ENCODE measurements at regions not wholly inside any gene's neighbourhood (a gene's known extent, or its start where the extent isn't known, plus 50 kb on each side); places are given as distances from the start of the nearest gene placed in this dataset.

DNA sequence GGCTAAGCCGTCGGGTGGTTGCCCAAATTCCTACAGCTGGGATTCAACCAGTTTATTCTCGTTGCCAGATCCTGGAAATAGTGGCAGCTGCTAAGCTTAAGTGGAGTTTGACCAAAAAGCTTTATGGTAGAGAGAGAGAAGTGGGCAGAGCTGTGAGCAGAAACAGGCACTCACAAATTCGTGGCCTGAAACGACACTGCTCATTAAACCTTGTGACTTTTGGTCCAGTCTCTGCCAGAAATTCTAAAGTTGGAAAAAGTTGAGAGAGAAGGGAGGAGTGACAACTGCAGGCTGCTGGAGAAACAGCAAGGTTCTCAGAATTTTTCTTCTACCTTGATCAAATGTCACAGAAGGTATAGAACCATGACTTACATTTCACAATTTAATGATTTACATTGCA is 131.5 kb downstream of the MTX3 start:
- TF ChIP-seq, protein P1, sequence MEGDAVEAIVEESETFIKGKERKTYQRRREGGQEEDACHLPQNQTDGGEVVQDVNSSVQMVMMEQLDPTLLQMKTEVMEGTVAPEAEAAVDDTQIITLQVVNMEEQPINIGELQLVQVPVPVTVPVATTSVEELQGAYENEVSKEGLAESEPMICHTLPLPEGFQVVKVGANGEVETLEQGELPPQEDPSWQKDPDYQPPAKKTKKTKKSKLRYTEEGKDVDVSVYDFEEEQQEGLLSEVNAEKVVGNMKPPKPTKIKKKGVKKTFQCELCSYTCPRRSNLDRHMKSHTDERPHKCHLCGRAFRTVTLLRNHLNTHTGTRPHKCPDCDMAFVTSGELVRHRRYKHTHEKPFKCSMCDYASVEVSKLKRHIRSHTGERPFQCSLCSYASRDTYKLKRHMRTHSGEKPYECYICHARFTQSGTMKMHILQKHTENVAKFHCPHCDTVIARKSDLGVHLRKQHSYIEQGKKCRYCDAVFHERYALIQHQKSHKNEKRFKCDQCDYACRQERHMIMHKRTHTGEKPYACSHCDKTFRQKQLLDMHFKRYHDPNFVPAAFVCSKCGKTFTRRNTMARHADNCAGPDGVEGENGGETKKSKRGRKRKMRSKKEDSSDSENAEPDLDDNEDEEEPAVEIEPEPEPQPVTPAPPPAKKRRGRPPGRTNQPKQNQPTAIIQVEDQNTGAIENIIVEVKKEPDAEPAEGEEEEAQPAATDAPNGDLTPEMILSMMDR (IDR thresholded peaks at IDR 0.05 in 2 of 3, conservative IDR thresholded peaks at IDR 0.05 in 1 of 3; ENCODE audit: borderline replicate concordance in 1 of 3, insufficient read depth in 1 of 3, low read depth in 2 of 3, low read length in 2 of 3) = no peak
- TF ChIP-seq EZH2 (IDR thresholded peaks at IDR 0.05) = no peak
- TF ChIP-seq, protein P2, sequence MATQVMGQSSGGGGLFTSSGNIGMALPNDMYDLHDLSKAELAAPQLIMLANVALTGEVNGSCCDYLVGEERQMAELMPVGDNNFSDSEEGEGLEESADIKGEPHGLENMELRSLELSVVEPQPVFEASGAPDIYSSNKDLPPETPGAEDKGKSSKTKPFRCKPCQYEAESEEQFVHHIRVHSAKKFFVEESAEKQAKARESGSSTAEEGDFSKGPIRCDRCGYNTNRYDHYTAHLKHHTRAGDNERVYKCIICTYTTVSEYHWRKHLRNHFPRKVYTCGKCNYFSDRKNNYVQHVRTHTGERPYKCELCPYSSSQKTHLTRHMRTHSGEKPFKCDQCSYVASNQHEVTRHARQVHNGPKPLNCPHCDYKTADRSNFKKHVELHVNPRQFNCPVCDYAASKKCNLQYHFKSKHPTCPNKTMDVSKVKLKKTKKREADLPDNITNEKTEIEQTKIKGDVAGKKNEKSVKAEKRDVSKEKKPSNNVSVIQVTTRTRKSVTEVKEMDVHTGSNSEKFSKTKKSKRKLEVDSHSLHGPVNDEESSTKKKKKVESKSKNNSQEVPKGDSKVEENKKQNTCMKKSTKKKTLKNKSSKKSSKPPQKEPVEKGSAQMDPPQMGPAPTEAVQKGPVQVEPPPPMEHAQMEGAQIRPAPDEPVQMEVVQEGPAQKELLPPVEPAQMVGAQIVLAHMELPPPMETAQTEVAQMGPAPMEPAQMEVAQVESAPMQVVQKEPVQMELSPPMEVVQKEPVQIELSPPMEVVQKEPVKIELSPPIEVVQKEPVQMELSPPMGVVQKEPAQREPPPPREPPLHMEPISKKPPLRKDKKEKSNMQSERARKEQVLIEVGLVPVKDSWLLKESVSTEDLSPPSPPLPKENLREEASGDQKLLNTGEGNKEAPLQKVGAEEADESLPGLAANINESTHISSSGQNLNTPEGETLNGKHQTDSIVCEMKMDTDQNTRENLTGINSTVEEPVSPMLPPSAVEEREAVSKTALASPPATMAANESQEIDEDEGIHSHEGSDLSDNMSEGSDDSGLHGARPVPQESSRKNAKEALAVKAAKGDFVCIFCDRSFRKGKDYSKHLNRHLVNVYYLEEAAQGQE (IDR thresholded peaks at IDR 0.05; ENCODE audit: low read depth) = no peak
- TF ChIP-seq SP1 (IDR thresholded peaks at IDR 0.05; ENCODE audit: low read depth) = no peak
- no peak for TF ChIP-seq TCF7L2 (IDR thresholded peaks at IDR 0.05; ENCODE audit: borderline replicate concordance, extremely low read depth, insufficient read depth, insufficient read length)
- no peak for TF ChIP-seq POLR2A (IDR thresholded peaks at IDR 0.05; ENCODE audit: borderline replicate concordance, extremely low read depth, insufficient read depth, insufficient read length)
- no peak for TF ChIP-seq RAD21 (IDR thresholded peaks at IDR 0.05; ENCODE audit: low read depth)
- TF ChIP-seq POLR2AphosphoS5 (IDR thresholded peaks at IDR 0.05; ENCODE audit: low read depth, low read length) = no peak
- TF ChIP-seq SRF (IDR thresholded peaks at IDR 0.05; ENCODE audit: low read depth) = no peak
